ENCODE measurements at regions not wholly inside any gene's neighbourhood (a gene's known extent, or its start where the extent isn't known, plus 50 kb on each side); places are given as distances from the start of the nearest gene placed in this dataset.

GRCh38 chr1:209311770-209312169 lies 271.7 kb upstream of the CAMK1G start (continued):
- TF ChIP-seq REST (IDR thresholded peaks at IDR 0.05; ENCODE audit: unreplicated experiment) (no peak), NANOG (IDR thresholded peaks at IDR 0.05; ENCODE audit: borderline replicate concordance) (no peak), ETS1 (IDR thresholded peaks at IDR 0.05) (no peak), ZNF331 (CRISPR knock-in tag; IDR thresholded peaks at IDR 0.05; ENCODE audit: low read depth) (no peak), STAT1 (IDR thresholded peaks at IDR 0.05; ENCODE audit: unreplicated experiment) (no peak), EZH2phosphoT487 (IDR thresholded peaks at IDR 0.05; ENCODE audit: unreplicated experiment) (no peak), POLR2AphosphoS5 (IDR thresholded peaks at IDR 0.05; ENCODE audit: low read depth) (no peak), JUNB (IDR thresholded peaks at IDR 0.05; ENCODE audit: unreplicated experiment) (no peak), ZNF114 (CRISPR knock-in tag; IDR thresholded peaks at IDR 0.05) (no peak)

GRCh38 chr1:209316929-209317328 lies 266.6 kb upstream of the CAMK1G start:
- H3K4me3 Mint-ChIP-seq: no peak overlapping the region
- H3K27ac Mint-ChIP-seq: no peak overlapping the region
- TF ChIP-seq ZNF462 (CRISPR knock-in tag; IDR thresholded peaks at IDR 0.05): no peak
- TF ChIP-seq CREB1 (CRISPR knock-in tag; IDR thresholded peaks at IDR 0.05; ENCODE audit: low read depth): no peak
- no peak for TF ChIP-seq REST (IDR thresholded peaks at IDR 0.05; ENCODE audit: unreplicated experiment)
- TF ChIP-seq ZNF331 (CRISPR knock-in tag; IDR thresholded peaks at IDR 0.05; ENCODE audit: low read depth): no peak
- TF ChIP-seq NANOG (IDR thresholded peaks at IDR 0.05; ENCODE audit: borderline replicate concordance): no peak
- no peak for TF ChIP-seq JUNB (IDR thresholded peaks at IDR 0.05; ENCODE audit: unreplicated experiment)
- TF ChIP-seq STAT1 (IDR thresholded peaks at IDR 0.05; ENCODE audit: unreplicated experiment): no peak
- TF ChIP-seq EZH2phosphoT487 (IDR thresholded peaks at IDR 0.05; ENCODE audit: unreplicated experiment): no peak

More at GRCh38 chr1:209316929-209317328, 266.6 kb upstream of the CAMK1G start:
- Histone ChIP-seq H3K27me3 (ENCODE audit: insufficient read depth) (no peaks in the 10 kb centered on the region), H3K4me3 (no peak overlapping the region), H3K36me3 (ENCODE audit: insufficient read depth) (no peaks in the 10 kb centered on the region), H3K4me2 (no peak overlapping the region), H3K27ac (ENCODE audit: low read depth) (no peak overlapping the region), H3K9me2 (ENCODE audit: insufficient read depth) (peaks cover 17% of the 10 kb centered on the region; the same call in 1 of the 2 replicates), H3K4me1 (ENCODE audit: insufficient read depth) (no peaks in the 10 kb centered on the region; the same call in 1 of the 2 replicates), H3F3A (replicated peaks; ENCODE audit: low read depth) (no peaks in the 10 kb centered on the region), H2AFZ (no peak overlapping the region), H4K20me1 (replicated peaks; ENCODE audit: insufficient read depth) (no peaks in the 10 kb centered on the region), H3K79me2 (replicated peaks; ENCODE audit: insufficient read depth) (no peaks in the 10 kb centered on the region)
- peaks cover 1% of the 10 kb centered on the region for H3K27me3 Mint-ChIP-seq (ENCODE audit: insufficient read depth, low read depth, poor library complexity)
- H3K36me3 Mint-ChIP-seq (ENCODE audit: low read depth): no peaks in the 10 kb centered on the region
- peaks cover 8% of the 10 kb centered on the region for H3K4me1 Mint-ChIP-seq
- H3K9me3 Mint-ChIP-seq: peaks cover 3% of the 10 kb centered on the region
- DNase-seq (ENCODE audit: low spot score): no peak
- no peak for ATAC-seq

Data from GM23338 (cell line).